Renal cortical epithelial cell (primary cell): ENCODE measurements at regions not wholly inside any gene's neighbourhood (a gene's known extent, or its start where the extent isn't known, plus 50 kb on each side); places are given as distances from the start of the nearest gene placed in this dataset.
A peak's percentile ranks its signal among the peaks of the same experiment; 100 is the strongest.
"Not testable (repeated sequence)": the region's sequence is repeated elsewhere in the genome, so short reads cannot be mapped to it uniquely, and the experiment has no call there.

ENCODE experiments used
- DNase-seq: peaks from one replicate; pipeline ENCODE4 v3.0.0-alpha.2; 2011; ENCODE audit warnings: low read depth

GRCh38 chr5:92879806-92880543, 701.0 kb downstream of the NR2F1-AS1 start:
- DNase-seq = no peak

GRCh38 chr5:92874790-92875189, 706.2 kb downstream of the NR2F1-AS1 start:
- no peak for DNase-seq

- no peak for DNase-seq
Observed at GRCh38 chr5:92868442-92868841, 712.6 kb downstream of the NR2F1-AS1 start.

GRCh38 chr5:92864591-92864990, 716.4 kb downstream of the NR2F1-AS1 start:
- DNase-seq = no peak

GRCh38 chr5:92863666-92864065, 717.4 kb downstream of the NR2F1-AS1 start:
- DNase-seq = no peak

- DNase-seq = peak; percentile 37
Observed at GRCh38 chr5:92861531-92862285, 719.3 kb downstream of the NR2F1-AS1 start.

GRCh38 chr5:92860061-92860460, 721.0 kb downstream of the NR2F1-AS1 start:
- no peak for DNase-seq

GRCh38 chr5:92852219-92852618, 728.8 kb downstream of the NR2F1-AS1 start:
- DNase-seq = no peak

- no peak for DNase-seq
Observed at GRCh38 chr5:92850886-92851285, 730.1 kb downstream of the NR2F1-AS1 start.

GRCh38 chr5:92849756-92850155, 731.3 kb downstream of the NR2F1-AS1 start:
- no peak for DNase-seq

GRCh38 chr5:92841604-92842155, 739.3 kb downstream of the NR2F1-AS1 start:
- DNase-seq = peak; percentile 93

GRCh38 chr5:92838253-92838652, 742.8 kb downstream of the NR2F1-AS1 start:
- DNase-seq = peak; percentile 17

GRCh38 chr5:92836855-92837755, 743.9 kb downstream of the NR2F1-AS1 start:
- no peak for DNase-seq

- DNase-seq = no peak
Observed at GRCh38 chr5:92835712-92836111, 745.3 kb downstream of the NR2F1-AS1 start.

- not testable (repeated sequence) for DNase-seq
Observed at GRCh38 chr5:92823551-92823950, 757.5 kb downstream of the NR2F1-AS1 start.

- no peak for DNase-seq
Observed at GRCh38 chr5:92822183-92822582, 758.8 kb downstream of the NR2F1-AS1 start.

GRCh38 chr5:92809855-92810465, 771.1 kb downstream of the NR2F1-AS1 start:
- no peak for DNase-seq

GRCh38 chr5:92808474-92808873, 772.5 kb downstream of the NR2F1-AS1 start:
- no peak for DNase-seq

- DNase-seq = no peak
Observed at GRCh38 chr5:92807085-92807484, 773.9 kb downstream of the NR2F1-AS1 start.

- DNase-seq = no peak
Observed at GRCh38 chr5:92805446-92805845, 775.6 kb downstream of the NR2F1-AS1 start.

- no peak for DNase-seq
Observed at GRCh38 chr5:92801911-92802310, 779.1 kb downstream of the NR2F1-AS1 start.
